PC-9 (cell line): ENCODE measurements at regions not wholly inside any gene's neighbourhood (a gene's known extent, or its start where the extent isn't known, plus 50 kb on each side); places are given as distances from the start of the nearest gene placed in this dataset.

ENCODE experiments used
- BruUV-seq: library from RNA; stranded (reverse); fragments of 400-500 nt; replicated peaks from 2 replicates; lab custom pipeline; 2021; lab: Mats Ljungman, UMichigan
- CTCF ChIA-PET: fragments of 300-600 bp; sonication (Branson Sonifier 250); formaldehyde crosslinking; loops from one replicate; lab custom pipeline; 2022; ENCODE audit warnings: antibody characterized with exemption; lab: Charles Lee
- POLR2A ChIA-PET: fragments of 300-600 bp; sonication (Branson Sonifier 250); formaldehyde crosslinking; loops from one replicate; lab custom pipeline; 2022; ENCODE audit warnings: antibody characterized with exemption; ENCODE audit not compliant: unreplicated experiment; lab: Charles Lee
- DNase-seq, 2 experiments: peaks; one replicate each; pipeline versions ENCODE4 v3.0.0 to v3.0.0-alpha.2; 2015 to 2022; ENCODE audit warnings: mixed read lengths in 1 of 2
- H2AFZ ChIP-seq: fragments of 200-600 bp; sonication (generic); 2 replicates; pipeline ENCODE4 v1.8.1; 2017; ENCODE audit warnings: antibody characterized with exemption
- H3F3A ChIP-seq: fragments of 200-600 bp; sonication (generic); 2 replicates; pipeline ENCODE4 v1.8.1; 2017; ENCODE audit warnings: antibody characterized with exemption, mild to moderate bottlenecking, low read depth; ENCODE audit not compliant: insufficient read depth
- H3K27ac ChIP-seq: fragments of 200-600 bp; sonication (generic); 2 replicates; pipeline ENCODE4 v1.6.1; 2016; ENCODE audit warnings: mixed run types
- H3K27me3 ChIP-seq: fragments of 200-600 bp; sonication (generic); 2 replicates; pipeline ENCODE4 v1.6.1; 2016; ENCODE audit warnings: low read depth, mixed run types; ENCODE audit not compliant: insufficient read depth
- H3K36me3 ChIP-seq: fragments of 200-600 bp; sonication (generic); 2 replicates; pipeline ENCODE4 v1.6.1; 2016; ENCODE audit warnings: low read depth, mixed run types
- H3K4me1 ChIP-seq: fragments of 200-600 bp; sonication (generic); replicated peaks from 2 replicates; pipeline ENCODE4 v1.6.1; 2016; ENCODE audit warnings: mixed run types; ENCODE audit not compliant: insufficient read depth
- H3K4me2 ChIP-seq: fragments of 200-600 bp; sonication (generic); 2 replicates; pipeline ENCODE4 v1.6.1; 2017; ENCODE audit warnings: mixed run types
- H3K4me3 ChIP-seq: fragments of 200-600 bp; sonication (generic); 2 replicates; pipeline ENCODE4 v1.6.1; 2016; ENCODE audit warnings: mixed run types
- H3K79me2 ChIP-seq: fragments of 200-600 bp; sonication (generic); 2 replicates; pipeline ENCODE4 v1.6.1; 2017; ENCODE audit warnings: low read depth, mixed run types
- H3K9me2 ChIP-seq: fragments of 200-600 bp; sonication (generic); 2 replicates; pipeline ENCODE4 v1.8.1; 2017; ENCODE audit warnings: mild to moderate bottlenecking; ENCODE audit not compliant: insufficient read depth
- H3K9me3 ChIP-seq: fragments of 200-600 bp; sonication (generic); 2 replicates; pipeline ENCODE4 v1.8.1; 2016; ENCODE audit warnings: low read depth; ENCODE audit not compliant: insufficient read depth
- H4K20me1 ChIP-seq: fragments of 200-600 bp; sonication (generic); 2 replicates; pipeline ENCODE4 v1.8.1; 2017; ENCODE audit not compliant: insufficient read depth
- EZH2 ChIP-seq: fragments of 200-600 bp; sonication (generic); IDR thresholded peaks from 2 replicates; pipeline ENCODE4 v1.8.0; 2017; ENCODE audit warnings: antibody characterized with exemption, low read depth
- intact Hi-C: fragments of 100-400 bp; cut with micrococcal nuclease; formaldehyde crosslinking; loops from one replicate; pipeline ENCODE4 v1.10.0; 2022; ENCODE audit not compliant: unreplicated experiment
- TF ChIP-seq, protein P1 (sequence below): fragments of 200-600 bp; sonication (generic); conservative IDR thresholded peaks from 2 replicates; pipeline ENCODE4 v1.6.1; 2017; ENCODE audit warnings: mixed run types, antibody characterized with exemption, mild to moderate bottlenecking, moderate library complexity

DNA sequence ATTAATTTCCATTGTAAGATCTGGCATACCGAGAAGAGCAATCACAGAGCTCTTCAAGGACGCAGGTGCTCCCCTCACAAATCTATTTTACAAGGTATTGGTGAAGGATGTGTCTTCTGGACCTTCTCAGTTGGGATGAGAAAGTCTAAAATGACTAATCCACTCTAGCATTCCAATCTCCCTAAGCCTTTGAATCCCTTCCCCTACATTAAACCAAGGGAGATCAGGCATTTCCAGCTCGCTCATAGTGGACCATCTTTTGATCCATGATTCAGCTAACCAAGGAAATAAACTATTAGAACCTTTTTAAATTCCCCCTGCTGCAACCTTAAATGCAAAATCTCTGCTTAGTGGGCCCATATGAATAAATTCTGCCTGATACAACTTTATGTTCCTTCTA lies 95.9 kb upstream of the FBN2 start:
- no peaks in the 10 kb centered on the region for H3K27me3 ChIP-seq
- no peak overlapping the region for H3K4me2 ChIP-seq
- no peak overlapping the region for H3K27ac ChIP-seq
- no peaks in the 10 kb centered on the region for H3K9me3 ChIP-seq
- no peak for TF ChIP-seq EZH2
- TF ChIP-seq, protein P1, sequence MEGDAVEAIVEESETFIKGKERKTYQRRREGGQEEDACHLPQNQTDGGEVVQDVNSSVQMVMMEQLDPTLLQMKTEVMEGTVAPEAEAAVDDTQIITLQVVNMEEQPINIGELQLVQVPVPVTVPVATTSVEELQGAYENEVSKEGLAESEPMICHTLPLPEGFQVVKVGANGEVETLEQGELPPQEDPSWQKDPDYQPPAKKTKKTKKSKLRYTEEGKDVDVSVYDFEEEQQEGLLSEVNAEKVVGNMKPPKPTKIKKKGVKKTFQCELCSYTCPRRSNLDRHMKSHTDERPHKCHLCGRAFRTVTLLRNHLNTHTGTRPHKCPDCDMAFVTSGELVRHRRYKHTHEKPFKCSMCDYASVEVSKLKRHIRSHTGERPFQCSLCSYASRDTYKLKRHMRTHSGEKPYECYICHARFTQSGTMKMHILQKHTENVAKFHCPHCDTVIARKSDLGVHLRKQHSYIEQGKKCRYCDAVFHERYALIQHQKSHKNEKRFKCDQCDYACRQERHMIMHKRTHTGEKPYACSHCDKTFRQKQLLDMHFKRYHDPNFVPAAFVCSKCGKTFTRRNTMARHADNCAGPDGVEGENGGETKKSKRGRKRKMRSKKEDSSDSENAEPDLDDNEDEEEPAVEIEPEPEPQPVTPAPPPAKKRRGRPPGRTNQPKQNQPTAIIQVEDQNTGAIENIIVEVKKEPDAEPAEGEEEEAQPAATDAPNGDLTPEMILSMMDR: no peak
- no peak for DNase-seq
- H4K20me1 ChIP-seq: no peaks in the 10 kb centered on the region
- H2AFZ ChIP-seq: no peak overlapping the region
- intact Hi-C loops: no loop called here
- ChIA-PET POLR2A (no interaction called here), CTCF (no interaction called here)
- no peak overlapping the region for H3K4me3 ChIP-seq
- H3K79me2 ChIP-seq: no peaks in the 10 kb centered on the region
- H3F3A ChIP-seq: no peaks in the 10 kb centered on the region
- no TSS peak for BruUV-seq
- H3K9me2 ChIP-seq: no peaks in the 10 kb centered on the region
- no peaks in the 10 kb centered on the region for H3K36me3 ChIP-seq
- no peaks in the 10 kb centered on the region for H3K4me1 ChIP-seq

DNA sequence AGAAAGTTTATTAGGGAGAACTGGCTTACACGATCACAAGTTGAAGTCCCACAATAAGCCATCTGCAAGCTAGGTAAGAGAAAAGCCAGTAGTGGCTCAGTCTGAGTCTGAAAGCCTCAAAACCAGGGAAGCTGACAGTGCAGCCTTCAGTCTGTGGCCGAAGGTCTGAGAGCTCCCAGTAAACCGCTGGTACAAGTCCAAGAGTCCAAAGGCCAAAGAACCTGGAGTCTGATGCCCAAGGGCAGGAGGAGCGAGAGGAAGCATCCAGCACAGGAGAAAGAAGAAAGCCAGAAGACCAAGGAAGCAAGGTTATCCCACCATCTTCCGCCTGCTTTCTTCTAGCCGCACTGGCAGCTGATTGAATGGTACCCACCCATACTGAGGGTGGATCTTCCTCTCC lies 97.3 kb upstream of the FBN2 start:
- no peak overlapping the region for H2AFZ ChIP-seq
- no peaks in the 10 kb centered on the region for H3K9me2 ChIP-seq
- no peaks in the 10 kb centered on the region for H3K4me1 ChIP-seq
- H4K20me1 ChIP-seq: no peaks in the 10 kb centered on the region
- BruUV-seq: no TSS peak
- H3K36me3 ChIP-seq: no peaks in the 10 kb centered on the region
- intact Hi-C loops: no loop called here
- H3K9me3 ChIP-seq: no peaks in the 10 kb centered on the region
- TF ChIP-seq, protein P1: no peak
- TF ChIP-seq EZH2: no peak
- H3K4me3 ChIP-seq: no peak overlapping the region
- CTCF ChIA-PET: no interaction called here
- DNase-seq: no peak
- H3K79me2 ChIP-seq: no peaks in the 10 kb centered on the region
- no peak overlapping the region for H3K27ac ChIP-seq
- POLR2A ChIA-PET: no interaction called here
- no peaks in the 10 kb centered on the region for H3K27me3 ChIP-seq
- no peak overlapping the region for H3K4me2 ChIP-seq
- H3F3A ChIP-seq: no peaks in the 10 kb centered on the region

GRCh38 chr5:128636361-128636760 lies 98.3 kb upstream of the FBN2 start:
- ChIA-PET POLR2A (no interaction called here), CTCF (no interaction called here)
- no peaks in the 10 kb centered on the region for H3K4me1 ChIP-seq
- no peak for DNase-seq
- no peaks in the 10 kb centered on the region for H4K20me1 ChIP-seq
- H3K27me3 ChIP-seq: no peaks in the 10 kb centered on the region
- H3K27ac ChIP-seq: no peak overlapping the region
- no peak overlapping the region for H2AFZ ChIP-seq
- no peaks in the 10 kb centered on the region for H3F3A ChIP-seq
- no TSS peak for BruUV-seq
- intact Hi-C loops: no loop called here
- no peaks in the 10 kb centered on the region for H3K36me3 ChIP-seq
- H3K79me2 ChIP-seq: no peaks in the 10 kb centered on the region
- no peak for TF ChIP-seq EZH2
- TF ChIP-seq, protein P1: no peak
- H3K4me2 ChIP-seq: no peak overlapping the region
- H3K9me3 ChIP-seq: no peaks in the 10 kb centered on the region
- H3K4me3 ChIP-seq: no peak overlapping the region
- H3K9me2 ChIP-seq: no peaks in the 10 kb centered on the region
